ENCODE measurements at regions not wholly inside any gene's neighbourhood (a gene's known extent, or its start where the extent isn't known, plus 50 kb on each side); places are given as distances from the start of the nearest gene placed in this dataset.

GRCh38 chr3:110654843-110655502, 416.6 kb upstream of the NECTIN3 start:
- no peak for TF ChIP-seq CTCF (IDR thresholded peaks at IDR 0.05; ENCODE audit: control insufficient read depth, insufficient read depth, low read depth, low read length, missing control alignments)
- DNase-seq (ENCODE audit: low read depth), result no peak
- no peak overlapping the region for H3K4me3 ChIP-seq (ENCODE audit: control insufficient read depth, low read depth, low read length)

- DNase-seq (ENCODE audit: low read depth), result no peak
- no peak for TF ChIP-seq CTCF (IDR thresholded peaks at IDR 0.05; ENCODE audit: control insufficient read depth, insufficient read depth, low read depth, low read length, missing control alignments)
- H3K4me3 ChIP-seq (ENCODE audit: control insufficient read depth, low read depth, low read length), result no peak overlapping the region
These were observed 415.1 kb upstream of the NECTIN3 start for GRCh38 chr3:110656394-110657025.

- H3K4me3 ChIP-seq (ENCODE audit: control insufficient read depth, low read depth, low read length), result no peak overlapping the region
- TF ChIP-seq CTCF (IDR thresholded peaks at IDR 0.05; ENCODE audit: control insufficient read depth, insufficient read depth, low read depth, low read length, missing control alignments), result no peak
- DNase-seq (ENCODE audit: low read depth), result no peak
These were observed 407.5 kb upstream of the NECTIN3 start for GRCh38 chr3:110664148-110664547.

- no peak for TF ChIP-seq CTCF (IDR thresholded peaks at IDR 0.05; ENCODE audit: control insufficient read depth, insufficient read depth, low read depth, low read length, missing control alignments)
- H3K4me3 ChIP-seq (ENCODE audit: control insufficient read depth, low read depth, low read length), result no peak overlapping the region
- no peak for DNase-seq (ENCODE audit: low read depth)
These were observed 405.1 kb upstream of the NECTIN3 start for GRCh38 chr3:110666495-110666894.

GRCh38 chr3:110667216-110667615, 404.4 kb upstream of the NECTIN3 start:
- H3K4me3 ChIP-seq (ENCODE audit: control insufficient read depth, low read depth, low read length), result no peak overlapping the region
- DNase-seq (ENCODE audit: low read depth), result no peak
- no peak for TF ChIP-seq CTCF (IDR thresholded peaks at IDR 0.05; ENCODE audit: control insufficient read depth, insufficient read depth, low read depth, low read length, missing control alignments)

- H3K4me3 ChIP-seq (ENCODE audit: control insufficient read depth, low read depth, low read length), result no peak overlapping the region
- TF ChIP-seq CTCF (IDR thresholded peaks at IDR 0.05; ENCODE audit: control insufficient read depth, insufficient read depth, low read depth, low read length, missing control alignments), result no peak
- no peak for DNase-seq (ENCODE audit: low read depth)
These were observed 401.2 kb upstream of the NECTIN3 start for GRCh38 chr3:110670407-110670806.
